Lung (tissue), 11 donors: ENCODE measurements at regions not wholly inside any gene's neighbourhood (a gene's known extent, or its start where the extent isn't known, plus 50 kb on each side); places are given as distances from the start of the nearest gene placed in this dataset.

Experiments
- ATAC-seq: fragments of 200-7000 bp; cut with Tn5 transposase; one replicate; pipeline ENCODE4 v1.9.1; 2020; ENCODE audit warnings: moderate number of reproducible peaks; ENCODE audit not compliant: insufficient read depth, low FRiP score
- DNase-seq, 3 donors: peaks; one replicate each; pipeline ENCODE4 v3.0.0-alpha.2; 2013 to 2017
- H3K27ac ChIP-seq, 2 donors: one replicate each; pipeline ENCODE4 v1.5.1; 2013; ENCODE audit warnings: mild to moderate bottlenecking in 2 of 2, moderate library complexity in 2 of 2, control low read depth in 1 of 2, inconsistent platforms in 1 of 2, low read depth in 1 of 2, low read length in 1 of 2
- H3K27me3 ChIP-seq, 3 donors: one replicate each; pipeline ENCODE4 v1.5.1; 2013; ENCODE audit warnings: low read length in 2 of 3; ENCODE audit not compliant: control insufficient read depth in 3 of 3, insufficient read depth in 3 of 3
- H3K36me3 ChIP-seq, 4 donors: one replicate each; pipeline ENCODE4 v1.5.1; 2013; ENCODE audit warnings: low read length in 4 of 4, mild to moderate bottlenecking in 1 of 4, moderate library complexity in 1 of 4; ENCODE audit not compliant: control insufficient read depth in 4 of 4, insufficient read depth in 4 of 4
- H3K4me1 ChIP-seq, 5 donors: one replicate each; pipeline ENCODE4 v1.5.1; 2013; ENCODE audit warnings: low read length in 5 of 5, mild to moderate bottlenecking in 2 of 5, moderate library complexity in 1 of 5; ENCODE audit not compliant: control insufficient read depth in 5 of 5, insufficient read depth in 5 of 5
- H3K4me3 ChIP-seq: one replicate; pipeline ENCODE4 v1.5.1; 2013; ENCODE audit warnings: mild to moderate bottlenecking, control low read depth, moderate library complexity
- H3K9ac ChIP-seq, 2 donors: one replicate each; pipeline ENCODE4 v1.5.1; 2013; ENCODE audit warnings: low read length in 2 of 2, control low read depth in 1 of 2; ENCODE audit not compliant: insufficient read depth in 1 of 2
- H3K9me3 ChIP-seq, 4 donors: one replicate each; pipeline ENCODE4 v1.5.1; 2013; ENCODE audit warnings: low read length in 3 of 4, mild to moderate bottlenecking in 1 of 4, moderate library complexity in 1 of 4; ENCODE audit not compliant: control insufficient read depth in 4 of 4, insufficient read depth in 3 of 4
- WGBS, 2 donors: extraction: QIAGEN DNeasy Blood & Tissue Kit; methylation state at CpG; one replicate each; pipeline ENCODE4 v1.1.7; 2013; 5-methylcytosine and 5-hydroxymethylcytosine counted together
- TF ChIP-seq, protein P1 (sequence below): IDR thresholded peaks from 2 replicates; pipeline ENCODE4 v1.5.1; 2012; ENCODE audit warnings: mild to moderate bottlenecking; ENCODE audit errors: control extremely low read depth, extremely low read depth
- donor health status: control.
- donor health status: control.
- donor health status: Bipolar disorder and iron deficiency.
- donor health status: healthy.
- donor health status: DM: yes; HTN: yes; CAD: no.

DNA sequence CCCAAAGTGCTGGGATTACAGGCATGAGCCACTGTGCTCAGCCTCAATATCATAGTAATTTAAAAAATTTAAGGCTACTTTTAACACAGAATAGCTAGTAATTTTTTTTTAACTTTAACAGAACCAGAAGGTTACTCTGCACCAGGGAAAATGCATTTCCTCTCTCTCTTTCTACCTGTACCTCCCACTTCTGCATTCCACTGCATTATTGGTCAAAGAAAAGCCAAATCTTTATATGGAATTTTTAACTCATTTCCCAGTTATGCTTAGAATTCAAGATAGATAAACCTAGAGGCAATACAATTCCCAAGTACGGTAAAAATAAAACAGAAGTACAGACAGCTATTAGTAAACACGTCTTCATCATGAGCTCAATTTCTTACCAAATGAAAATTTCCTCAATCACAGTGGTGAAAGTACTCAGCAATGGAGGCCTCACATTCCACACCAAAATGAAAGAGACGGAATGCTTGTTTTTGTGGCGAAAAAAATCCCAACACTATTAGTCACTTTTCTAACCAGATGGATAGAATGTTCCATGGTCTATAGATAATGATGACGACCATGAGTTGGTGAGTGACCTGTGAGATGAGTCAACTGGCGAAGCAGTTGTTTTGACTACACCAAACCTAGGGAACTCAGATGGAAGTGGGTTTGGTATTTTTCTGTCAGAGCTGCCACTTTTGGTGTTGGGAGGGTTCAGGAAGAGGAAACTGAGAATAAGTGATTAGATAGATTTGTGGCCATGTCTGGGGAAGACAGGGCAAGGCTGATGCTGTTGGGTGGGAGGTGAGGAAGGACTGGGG is 104.7 kb upstream of the SGK1 start:
- Histone ChIP-seq H3K27me3 (no peaks in the 10 kb centered on the region), H3K36me3 (no peaks in the 10 kb centered on the region), H3K4me1 (peaks cover 0 to 6% (median 0%) of the 10 kb centered on the region in 5 donors), H3K9me3 (no peaks in the 10 kb centered on the region), H3K27ac (peak overlapping the region in 1 of 2 donors; percentile 63), H3K4me3 (no peak overlapping the region), H3K9ac (no peak overlapping the region)
- ATAC-seq (peak; percentile 47), DNase-seq (no peak)
- TF ChIP-seq, protein P1, sequence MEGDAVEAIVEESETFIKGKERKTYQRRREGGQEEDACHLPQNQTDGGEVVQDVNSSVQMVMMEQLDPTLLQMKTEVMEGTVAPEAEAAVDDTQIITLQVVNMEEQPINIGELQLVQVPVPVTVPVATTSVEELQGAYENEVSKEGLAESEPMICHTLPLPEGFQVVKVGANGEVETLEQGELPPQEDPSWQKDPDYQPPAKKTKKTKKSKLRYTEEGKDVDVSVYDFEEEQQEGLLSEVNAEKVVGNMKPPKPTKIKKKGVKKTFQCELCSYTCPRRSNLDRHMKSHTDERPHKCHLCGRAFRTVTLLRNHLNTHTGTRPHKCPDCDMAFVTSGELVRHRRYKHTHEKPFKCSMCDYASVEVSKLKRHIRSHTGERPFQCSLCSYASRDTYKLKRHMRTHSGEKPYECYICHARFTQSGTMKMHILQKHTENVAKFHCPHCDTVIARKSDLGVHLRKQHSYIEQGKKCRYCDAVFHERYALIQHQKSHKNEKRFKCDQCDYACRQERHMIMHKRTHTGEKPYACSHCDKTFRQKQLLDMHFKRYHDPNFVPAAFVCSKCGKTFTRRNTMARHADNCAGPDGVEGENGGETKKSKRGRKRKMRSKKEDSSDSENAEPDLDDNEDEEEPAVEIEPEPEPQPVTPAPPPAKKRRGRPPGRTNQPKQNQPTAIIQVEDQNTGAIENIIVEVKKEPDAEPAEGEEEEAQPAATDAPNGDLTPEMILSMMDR = no peak
- 80 to 86% methylated on average over 6 of the region's 6 CpGs for WGBS, 2 donors

DNA sequence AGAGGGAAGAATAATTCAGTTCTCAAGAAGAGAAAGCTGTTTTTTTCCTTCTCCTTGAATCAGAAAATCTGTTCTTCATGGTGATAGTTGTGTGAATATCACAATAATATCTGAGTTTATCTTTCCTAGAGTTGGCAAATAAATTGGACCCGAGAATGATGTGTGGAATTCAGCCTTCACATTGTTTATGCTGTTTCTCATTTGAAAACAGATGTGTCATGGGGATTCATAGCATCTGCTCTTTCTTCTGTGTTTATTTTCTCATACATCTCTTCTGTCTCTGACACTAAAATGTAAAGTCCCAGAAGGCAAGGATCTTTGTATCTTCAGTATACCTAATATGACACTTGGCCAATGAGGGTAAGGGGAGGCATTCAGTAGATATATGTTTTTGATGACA is 103.6 kb upstream of the SGK1 start:
- Histone ChIP-seq H3K27ac (no peak overlapping the region), H3K36me3 (no peaks in the 10 kb centered on the region), H3K27me3 (no peaks in the 10 kb centered on the region), H3K9ac (no peak overlapping the region), H3K9me3 (no peaks in the 10 kb centered on the region), H3K4me3 (no peak overlapping the region), H3K4me1 (peaks cover 0 to 6% (median 0%) of the 10 kb centered on the region in 5 donors)
- TF ChIP-seq, protein P1 = no peak
- DNase-seq (peak in 2 of 3 donors; percentile 30 to 57), ATAC-seq (no peak)
- 66 to 88% methylated on average over 1 of the region's 1 CpG for WGBS, 2 donors

DNA sequence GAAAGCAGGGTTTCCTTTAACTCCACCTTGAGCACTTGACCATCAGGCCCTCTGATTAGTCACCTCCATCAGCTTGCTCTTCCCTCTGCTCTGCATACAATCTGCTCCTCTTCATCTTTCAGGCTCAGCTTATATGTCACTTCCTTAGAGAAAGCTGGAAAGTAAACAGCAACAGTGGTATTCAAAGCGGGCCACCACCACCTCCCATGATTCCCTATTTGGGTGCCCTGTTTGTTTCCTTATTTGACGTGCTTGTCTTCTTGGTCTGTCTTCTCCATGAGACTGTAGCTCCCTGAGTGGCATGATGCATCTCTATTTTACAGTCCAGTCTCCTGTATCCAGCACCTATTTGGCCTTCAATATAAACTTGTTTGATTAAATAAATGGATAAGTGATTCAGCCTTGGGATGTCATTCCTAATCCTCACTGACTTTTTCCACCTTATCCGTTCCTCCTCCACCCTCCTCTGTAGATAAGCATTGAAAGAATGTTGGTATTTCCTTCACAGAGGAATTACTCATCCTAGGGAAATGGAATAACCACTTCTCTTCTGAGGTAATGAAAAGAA is 102.8 kb upstream of the SGK1 start:
- no peak overlapping the region for H3K9ac ChIP-seq
- H3K27ac ChIP-seq = no peak overlapping the region
- no peak overlapping the region for H3K4me3 ChIP-seq
- TF ChIP-seq, protein P1 = no peak
- H3K36me3 ChIP-seq = no peaks in the 10 kb centered on the region
- ATAC-seq (no peak), DNase-seq (no peak)
- no peaks in the 10 kb centered on the region for H3K9me3 ChIP-seq
- 58 to 79% methylated on average over 3 of the region's 3 CpGs for WGBS, 2 donors
- peaks cover 0 to 6% (median 0%) of the 10 kb centered on the region in 5 donors for H3K4me1 ChIP-seq
- H3K27me3 ChIP-seq = no peaks in the 10 kb centered on the region
